ENCODE measurements at regions not wholly inside any gene's neighbourhood (a gene's known extent, or its start where the extent isn't known, plus 50 kb on each side); places are given as distances from the start of the nearest gene placed in this dataset.

- TF ChIP-seq, protein P1, sequence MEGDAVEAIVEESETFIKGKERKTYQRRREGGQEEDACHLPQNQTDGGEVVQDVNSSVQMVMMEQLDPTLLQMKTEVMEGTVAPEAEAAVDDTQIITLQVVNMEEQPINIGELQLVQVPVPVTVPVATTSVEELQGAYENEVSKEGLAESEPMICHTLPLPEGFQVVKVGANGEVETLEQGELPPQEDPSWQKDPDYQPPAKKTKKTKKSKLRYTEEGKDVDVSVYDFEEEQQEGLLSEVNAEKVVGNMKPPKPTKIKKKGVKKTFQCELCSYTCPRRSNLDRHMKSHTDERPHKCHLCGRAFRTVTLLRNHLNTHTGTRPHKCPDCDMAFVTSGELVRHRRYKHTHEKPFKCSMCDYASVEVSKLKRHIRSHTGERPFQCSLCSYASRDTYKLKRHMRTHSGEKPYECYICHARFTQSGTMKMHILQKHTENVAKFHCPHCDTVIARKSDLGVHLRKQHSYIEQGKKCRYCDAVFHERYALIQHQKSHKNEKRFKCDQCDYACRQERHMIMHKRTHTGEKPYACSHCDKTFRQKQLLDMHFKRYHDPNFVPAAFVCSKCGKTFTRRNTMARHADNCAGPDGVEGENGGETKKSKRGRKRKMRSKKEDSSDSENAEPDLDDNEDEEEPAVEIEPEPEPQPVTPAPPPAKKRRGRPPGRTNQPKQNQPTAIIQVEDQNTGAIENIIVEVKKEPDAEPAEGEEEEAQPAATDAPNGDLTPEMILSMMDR (IDR thresholded peaks at IDR 0.05) = no peak
- no peak for TF ChIP-seq POLR2A (IDR thresholded peaks at IDR 0.05)
These were observed 134.6 kb downstream of the ASMT start for GRCh38 chrX:1749499-1749898.
